H9 (cell line): ENCODE measurements at regions not wholly inside any gene's neighbourhood (a gene's known extent, or its start where the extent isn't known, plus 50 kb on each side); places are given as distances from the start of the nearest gene placed in this dataset.
A peak's percentile ranks its signal among the peaks of the same experiment; 100 is the strongest.

ENCODE experiments used
- DNase-seq: peaks from one replicate; pipeline ENCODE4 v3.0.0-alpha.2; 2017
- H2AFZ ChIP-seq: one replicate; pipeline ENCODE4 v1.6.1; 2013; ENCODE audit warnings: mild to moderate bottlenecking, low read length, control low read depth, moderate library complexity
- H2AK5ac ChIP-seq: 2 replicates; pipeline ENCODE4 v1.6.1; 2013; ENCODE audit warnings: low read length, control low read depth, mixed read lengths; ENCODE audit not compliant: insufficient read length
- H2BK120ac ChIP-seq: one replicate; pipeline ENCODE4 v1.6.1; 2013; ENCODE audit warnings: low read depth, mild to moderate bottlenecking, low read length, control low read depth, inconsistent platforms; ENCODE audit not compliant: poor library complexity, severe bottlenecking
- H2BK12ac ChIP-seq: 2 replicates; pipeline ENCODE4 v1.6.1; 2013; ENCODE audit warnings: low read length, control low read depth, mixed read lengths, low read depth; ENCODE audit not compliant: insufficient read length
- H2BK15ac ChIP-seq: 2 replicates; pipeline ENCODE4 v1.6.1; 2013; ENCODE audit warnings: low read depth, low read length, control low read depth
- H2BK20ac ChIP-seq: one replicate; pipeline ENCODE4 v1.6.1; 2013; ENCODE audit warnings: low read depth, mild to moderate bottlenecking, low read length, control low read depth, inconsistent platforms; ENCODE audit not compliant: poor library complexity, severe bottlenecking
- H2BK5ac ChIP-seq: 2 replicates; pipeline ENCODE4 v1.6.1; 2013; ENCODE audit warnings: low read length, control low read depth, mixed read lengths; ENCODE audit not compliant: insufficient read length
- H3K14ac ChIP-seq: 2 replicates; pipeline ENCODE4 v1.6.1; 2013; ENCODE audit warnings: low read length, control low read depth; ENCODE audit not compliant: insufficient read depth
- H3K18ac ChIP-seq: 2 replicates; pipeline ENCODE4 v1.6.1; 2013; ENCODE audit warnings: low read depth, mild to moderate bottlenecking, mixed read lengths, low read length, control low read depth; ENCODE audit not compliant: insufficient read length
- H3K23ac ChIP-seq: 2 replicates; pipeline ENCODE4 v1.6.1; 2013; ENCODE audit warnings: low read length, control low read depth, mixed read lengths, low read depth; ENCODE audit not compliant: insufficient read length
- H3K23me2 ChIP-seq: 2 replicates; pipeline ENCODE4 v1.6.1; 2013; ENCODE audit warnings: low read depth, mild to moderate bottlenecking, mixed read lengths, low read length, control low read depth; ENCODE audit not compliant: insufficient read length, poor library complexity, severe bottlenecking
- H3K27ac ChIP-seq: 2 replicates; pipeline ENCODE4 v1.5.1; 2013; ENCODE audit warnings: low read length, control low read depth, mixed read lengths, low read depth; ENCODE audit not compliant: insufficient read length
- H3K27me3 ChIP-seq: 2 replicates; pipeline ENCODE4 v1.6.1; 2013; ENCODE audit warnings: low read length, control low read depth, inconsistent platforms; ENCODE audit not compliant: insufficient read depth
- H3K4ac ChIP-seq: 2 replicates; pipeline ENCODE4 v1.6.1; 2013; ENCODE audit warnings: low read depth, mild to moderate bottlenecking, control low read depth, inconsistent platforms, low read length, moderate library complexity
- H3K4me1 ChIP-seq: 2 replicates; pipeline ENCODE4 v1.6.1; 2013; ENCODE audit warnings: low read length, control low read depth, inconsistent platforms; ENCODE audit not compliant: insufficient read depth
- H3K4me2 ChIP-seq: 2 replicates; pipeline ENCODE4 v1.6.1; 2013; ENCODE audit warnings: low read length, control low read depth, mixed read lengths; ENCODE audit not compliant: insufficient read length, insufficient read depth
- H3K56ac ChIP-seq: 2 replicates; pipeline ENCODE4 v1.6.1; 2013; ENCODE audit warnings: low read depth, mild to moderate bottlenecking, mixed read lengths, low read length, control low read depth; ENCODE audit not compliant: insufficient read length
- H3K79me1 ChIP-seq: 2 replicates; pipeline ENCODE4 v1.6.1; 2013; ENCODE audit warnings: low read depth, mild to moderate bottlenecking, moderate library complexity, low read length, control low read depth, inconsistent platforms; ENCODE audit not compliant: insufficient read depth, poor library complexity, severe bottlenecking
- H3K79me2 ChIP-seq: 2 replicates; pipeline ENCODE4 v1.6.1; 2013; ENCODE audit warnings: low read length, control low read depth, inconsistent platforms; ENCODE audit not compliant: insufficient read depth
- H3K9ac ChIP-seq: 2 replicates; pipeline ENCODE4 v1.6.1; 2013; ENCODE audit warnings: low read length, control low read depth, mixed read lengths; ENCODE audit not compliant: insufficient read length; ENCODE audit errors: extremely low read depth
- H3K9me3 ChIP-seq: one replicate; pipeline ENCODE4 v1.6.1; 2013; ENCODE audit warnings: low read depth, low read length, inconsistent platforms; ENCODE audit not compliant: control insufficient read depth
- H3T11ph ChIP-seq: one replicate; pipeline ENCODE4 v1.6.1; 2013; ENCODE audit warnings: mild to moderate bottlenecking, low read length, control low read depth, inconsistent platforms
- H4K20me1 ChIP-seq: one replicate; pipeline ENCODE4 v1.6.1; 2013; ENCODE audit not compliant: control insufficient read depth, insufficient read length, insufficient read depth
- H4K5ac ChIP-seq: 2 replicates; pipeline ENCODE4 v1.6.1; 2013; ENCODE audit warnings: low read depth, mild to moderate bottlenecking, mixed read lengths, low read length, control low read depth; ENCODE audit not compliant: insufficient read length
- H4K8ac ChIP-seq: replicated peaks from 2 replicates; pipeline ENCODE4 v1.6.1; 2013; ENCODE audit warnings: low read length, control low read depth, mixed read lengths, low read depth; ENCODE audit not compliant: insufficient read length
- H4K91ac ChIP-seq: 2 replicates; pipeline ENCODE4 v1.6.1; 2013; ENCODE audit warnings: low read depth, mild to moderate bottlenecking, moderate library complexity, mixed read lengths, low read length, control low read depth; ENCODE audit not compliant: insufficient read length
- H3K27ac Mint-ChIP-seq, 3 experiments: 2 replicates in 2 of 3; 3 replicates in 1 of 3; pipeline ENCODE4 v1.8.0; 2020 to 2021; ENCODE audit warnings: mixed read lengths in 3 of 3, mild to moderate bottlenecking in 1 of 3, moderate library complexity in 1 of 3
- H3K27me3 Mint-ChIP-seq: 2 replicates; pipeline ENCODE4 v1.8.0; 2021; ENCODE audit warnings: low read depth, mild to moderate bottlenecking, moderate library complexity, mixed read lengths
- H3K36me3 Mint-ChIP-seq, 3 experiments: 2 replicates in 2 of 3; 3 replicates in 1 of 3; pipeline ENCODE4 v1.8.0; 2020 to 2021; ENCODE audit warnings: low read depth in 3 of 3, mixed read lengths in 3 of 3; ENCODE audit not compliant: insufficient read depth in 1 of 3
- H3K4me1 Mint-ChIP-seq, 2 experiments: 2 replicates each; pipeline ENCODE4 v1.8.0; 2020; ENCODE audit warnings: mixed read lengths in 2 of 2
- H3K4me3 Mint-ChIP-seq, 2 experiments: 2 replicates in 1 of 2; 3 replicates in 1 of 2; pipeline ENCODE4 v1.8.0; 2020 to 2021; ENCODE audit warnings: mild to moderate bottlenecking in 2 of 2, mixed read lengths in 2 of 2, moderate library complexity in 1 of 2
- H3K9me3 Mint-ChIP-seq, 2 experiments: 2 replicates in 1 of 2; 3 replicates in 1 of 2; pipeline ENCODE4 v1.8.0; 2020; ENCODE audit warnings: mild to moderate bottlenecking in 2 of 2, mixed read lengths in 2 of 2, moderate library complexity in 1 of 2
- CTCF ChIP-seq: fragments of 200-600 bp; sonication (generic); conservative IDR thresholded peaks from 3 replicates; pipeline ENCODE4 v1.8.0; 2021; ENCODE audit warnings: antibody characterized with exemption, mild to moderate bottlenecking
- WGBS: extraction: QIAGEN DNeasy Blood & Tissue Kit; methylation state at CpG from one replicate; pipeline ENCODE4 v1.1.7; 2013; ENCODE audit warnings: missing lambda C conversion rate, low lambda C conversion rate, mixed read lengths; ENCODE audit not compliant: insufficient read length; ENCODE audit errors: extremely low coverage; 5-methylcytosine and 5-hydroxymethylcytosine counted together

DNA sequence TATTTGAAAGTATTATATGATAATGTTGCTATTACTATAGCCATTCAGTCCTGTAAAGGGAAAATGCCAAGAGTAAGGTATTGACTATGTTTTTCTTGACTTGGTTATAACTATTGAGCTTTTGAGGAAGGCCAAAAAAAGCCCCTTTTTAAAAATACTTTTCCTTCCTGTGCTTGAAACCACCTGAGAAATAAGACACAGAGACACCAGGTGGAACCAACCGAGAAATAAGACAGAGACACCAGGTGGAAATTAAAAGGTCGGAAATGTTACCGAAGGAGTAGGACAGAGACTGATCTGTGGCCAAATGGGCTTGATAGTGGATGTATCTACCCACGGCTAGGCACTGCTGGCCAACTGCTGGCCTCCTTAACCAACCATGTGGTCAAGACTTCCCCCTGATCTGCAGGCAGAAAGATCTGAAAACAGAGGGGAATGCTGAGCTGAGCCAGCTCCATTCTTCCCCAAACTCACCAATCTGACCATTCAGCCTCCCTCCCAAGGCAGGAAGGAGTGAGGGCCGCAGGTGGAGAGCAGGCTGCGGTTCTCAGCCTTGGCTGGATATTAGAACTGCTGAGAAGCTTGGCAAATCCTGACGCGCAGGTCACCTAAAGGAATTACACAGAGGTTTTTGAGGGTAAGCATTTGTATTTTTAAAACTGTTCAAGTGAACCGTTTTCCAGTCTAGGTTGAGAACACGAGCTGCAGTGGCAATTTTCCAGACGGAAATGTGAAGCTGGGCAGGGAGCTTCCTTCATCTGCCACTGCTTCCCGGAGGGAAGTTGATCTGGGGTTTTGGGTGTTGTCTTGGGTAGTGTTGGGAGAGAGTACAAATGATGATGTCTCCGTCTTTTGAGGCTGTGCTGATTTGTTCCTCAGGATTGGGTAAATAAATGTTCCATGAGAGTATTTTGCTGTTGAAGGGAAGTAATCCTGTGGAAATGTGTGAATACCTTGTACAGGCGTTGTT is 121.7 kb upstream of the EXOC2 start:
- H3K9me3 Mint-ChIP-seq: no peaks in the 10 kb centered on the region
- no peaks in the 10 kb centered on the region for H3K27me3 Mint-ChIP-seq
- no peak overlapping the region for H2AK5ac ChIP-seq
- H3K4me1 ChIP-seq: no peaks in the 10 kb centered on the region
- no peaks in the 10 kb centered on the region for H4K20me1 ChIP-seq
- H3T11ph ChIP-seq: no peak overlapping the region
- H3K23me2 ChIP-seq: no peaks in the 10 kb centered on the region
- no CpG with 5 or more reads among the region's 14 CpGs for WGBS
- H2AFZ ChIP-seq: no peak overlapping the region
- H3K4me3 Mint-ChIP-seq: peak overlapping the region in 1 of 2 experiments; percentile 35; a peak in 1 of 5 replicates
- H3K27me3 ChIP-seq: no peaks in the 10 kb centered on the region
- peaks cover 0 to 4% of the 10 kb centered on the region in 2 experiments; a peak in 1 of 4 replicates for H3K4me1 Mint-ChIP-seq
- H4K8ac ChIP-seq: no peak overlapping the region
- H4K91ac ChIP-seq: no peak overlapping the region
- no peak overlapping the region for H3K4me2 ChIP-seq
- H3K79me1 ChIP-seq: no peaks in the 10 kb centered on the region
- no peak overlapping the region for H2BK5ac ChIP-seq
- H3K18ac ChIP-seq: no peak overlapping the region
- no peak overlapping the region for H3K23ac ChIP-seq
- H3K36me3 Mint-ChIP-seq: no peaks in the 10 kb centered on the region
- H4K5ac ChIP-seq: no peak overlapping the region
- no peak overlapping the region for H2BK12ac ChIP-seq
- no peak overlapping the region for H2BK120ac ChIP-seq
- no peaks in the 10 kb centered on the region for H3K79me2 ChIP-seq
- H3K4ac ChIP-seq: no peak overlapping the region
- H3K27ac ChIP-seq: no peak overlapping the region
- no peak overlapping the region for H3K9ac ChIP-seq
- no peak overlapping the region for H3K56ac ChIP-seq
- DNase-seq: no peak
- no peak overlapping the region for H3K27ac Mint-ChIP-seq
- H3K9me3 ChIP-seq: no peaks in the 10 kb centered on the region
- H2BK20ac ChIP-seq: no peak overlapping the region
- H3K14ac ChIP-seq: no peak overlapping the region
- no peak overlapping the region for H2BK15ac ChIP-seq
- no peak for TF ChIP-seq CTCF
